ENCODE measurements at regions not wholly inside any gene's neighbourhood (a gene's known extent, or its start where the extent isn't known, plus 50 kb on each side); places are given as distances from the start of the nearest gene placed in this dataset.
A peak's percentile ranks its signal among the peaks of the same experiment; 100 is the strongest.

DNA sequence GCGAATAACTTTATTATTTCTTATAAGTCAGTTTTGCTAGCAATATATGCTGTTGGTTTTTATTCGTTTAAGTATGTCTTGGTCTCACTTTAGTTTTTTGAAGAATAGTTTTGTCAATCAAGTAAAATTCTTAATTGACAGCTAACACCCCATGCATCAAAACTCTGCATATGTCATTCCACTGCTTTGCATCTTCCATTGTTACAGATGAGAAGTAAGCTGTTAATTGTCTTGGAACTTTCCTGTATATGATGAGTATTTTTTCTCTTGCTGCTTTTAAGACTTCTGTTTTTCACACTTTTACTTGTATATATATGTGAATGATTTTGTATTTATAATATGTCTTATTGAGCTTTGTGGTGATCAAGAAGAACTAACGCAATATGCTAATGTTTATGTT lies 1048.4 kb downstream of the CNTNAP5 start:
- Histone ChIP-seq H3K4me1 (no peaks in the 10 kb centered on the region), H3K27ac (no peak overlapping the region), H3K36me3 (no peaks in the 10 kb centered on the region), H3K4me3 (no peak overlapping the region), H3K9me3 (peaks cover 0 to 24% (median 0%) of the 10 kb centered on the region in 4 donors), H3K27me3 (no peaks in the 10 kb centered on the region)
- TF ChIP-seq, protein P1, sequence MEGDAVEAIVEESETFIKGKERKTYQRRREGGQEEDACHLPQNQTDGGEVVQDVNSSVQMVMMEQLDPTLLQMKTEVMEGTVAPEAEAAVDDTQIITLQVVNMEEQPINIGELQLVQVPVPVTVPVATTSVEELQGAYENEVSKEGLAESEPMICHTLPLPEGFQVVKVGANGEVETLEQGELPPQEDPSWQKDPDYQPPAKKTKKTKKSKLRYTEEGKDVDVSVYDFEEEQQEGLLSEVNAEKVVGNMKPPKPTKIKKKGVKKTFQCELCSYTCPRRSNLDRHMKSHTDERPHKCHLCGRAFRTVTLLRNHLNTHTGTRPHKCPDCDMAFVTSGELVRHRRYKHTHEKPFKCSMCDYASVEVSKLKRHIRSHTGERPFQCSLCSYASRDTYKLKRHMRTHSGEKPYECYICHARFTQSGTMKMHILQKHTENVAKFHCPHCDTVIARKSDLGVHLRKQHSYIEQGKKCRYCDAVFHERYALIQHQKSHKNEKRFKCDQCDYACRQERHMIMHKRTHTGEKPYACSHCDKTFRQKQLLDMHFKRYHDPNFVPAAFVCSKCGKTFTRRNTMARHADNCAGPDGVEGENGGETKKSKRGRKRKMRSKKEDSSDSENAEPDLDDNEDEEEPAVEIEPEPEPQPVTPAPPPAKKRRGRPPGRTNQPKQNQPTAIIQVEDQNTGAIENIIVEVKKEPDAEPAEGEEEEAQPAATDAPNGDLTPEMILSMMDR (IDR thresholded peaks at IDR 0.05), result no peak
- no peak for TF ChIP-seq POLR2AphosphoS5 (IDR thresholded peaks at IDR 0.05)
- no peak for TF ChIP-seq POLR2A (IDR thresholded peaks at IDR 0.05)
- TF ChIP-seq EP300 (IDR thresholded peaks at IDR 0.05), result no peak
- 92 to 96% (median 94%) methylated on average over 3 of the region's 3 CpGs for WGBS, 5 donors
- no peak for DNase-seq
- intact Hi-C loops (cut with DNase I; ENCODE audit: low total_unique reads), result no loop called here

DNA sequence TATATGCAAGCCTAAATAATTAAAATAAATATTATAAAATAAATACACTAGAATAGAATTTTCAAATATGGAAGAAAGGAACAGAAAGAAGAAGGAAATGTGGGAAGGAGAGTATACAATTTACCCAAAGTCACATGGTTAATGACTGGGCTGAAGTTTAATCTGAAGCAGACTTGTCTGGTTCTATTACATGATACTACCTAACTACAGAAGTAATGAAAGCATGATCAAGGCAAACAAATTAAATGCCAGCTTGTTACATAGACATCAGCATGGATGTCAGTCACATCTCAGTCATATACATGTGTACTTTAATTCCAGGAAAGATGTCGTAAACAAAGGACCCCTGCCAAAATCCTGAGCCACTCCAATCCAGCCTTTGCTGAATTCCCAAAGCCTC lies 1060.8 kb downstream of the CNTNAP5 start:
- 59 to 79% (median 74%) methylated on average over 1 of the region's 1 CpG for WGBS, 5 donors

DNA sequence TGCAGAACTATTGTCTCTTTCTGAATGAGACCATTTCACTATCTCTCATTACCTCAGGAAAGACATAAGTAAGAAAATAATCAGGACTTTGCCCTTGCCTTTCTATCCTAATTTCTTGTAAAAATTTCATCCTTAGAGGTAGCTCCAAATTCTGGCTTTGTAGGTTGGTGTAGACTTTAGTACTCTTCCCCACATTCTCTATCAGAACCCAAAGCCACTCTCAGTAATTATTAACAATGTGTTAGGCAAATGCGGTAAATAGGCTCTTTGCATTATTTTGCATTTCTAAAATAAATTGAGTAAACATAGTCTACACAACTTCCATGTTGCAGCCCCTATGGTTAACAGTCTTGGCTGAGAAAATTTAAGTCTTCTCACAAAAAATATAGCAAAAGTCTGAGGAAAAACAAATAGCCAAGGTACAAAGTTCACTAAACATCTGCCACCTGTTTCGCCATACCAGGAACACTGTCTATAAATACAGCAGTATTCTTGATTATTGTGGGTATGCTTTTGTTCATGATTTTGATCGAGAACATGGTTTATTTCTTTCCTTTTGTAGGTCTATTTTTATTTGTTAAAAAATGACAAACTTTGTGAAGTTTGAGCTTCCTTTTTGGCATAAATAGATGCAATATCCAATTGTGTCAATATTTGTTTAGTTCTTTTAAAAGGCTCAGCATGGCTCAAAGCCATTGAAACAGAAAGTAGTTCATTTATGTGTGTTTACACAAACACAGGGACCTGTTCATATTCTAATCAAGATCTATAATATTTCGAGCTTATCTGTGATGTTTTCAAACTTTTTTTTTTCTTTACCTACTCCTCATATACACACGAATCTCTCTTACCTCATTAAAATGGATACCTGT lies 1061.5 kb downstream of the CNTNAP5 start:
- Histone ChIP-seq H3K9me3 (no peaks in the 10 kb centered on the region), H3K4me3 (no peak overlapping the region), H3K27me3 (no peaks in the 10 kb centered on the region), H3K4me1 (peaks cover 0 to 6% (median 0%) of the 10 kb centered on the region in 4 donors), H3K27ac (peak overlapping the region in 1 of 5 donors; percentile 33), H3K36me3 (no peaks in the 10 kb centered on the region)
- peak in 1 of 2 donors; percentile 56 for DNase-seq
- WGBS, 5 donors, result 26 to 52% (median 42%) methylated on average over 5 of the region's 5 CpGs
- intact Hi-C loops (cut with DNase I; ENCODE audit: low total_unique reads), result no loop called here
- TF ChIP-seq POLR2AphosphoS5 (IDR thresholded peaks at IDR 0.05) (no peak), POLR2A (IDR thresholded peaks at IDR 0.05) (no peak), EP300 (IDR thresholded peaks at IDR 0.05) (no peak)
- TF ChIP-seq, protein P1 (IDR thresholded peaks at IDR 0.05), result no peak

More for the DNA sequence above, 1060.8 kb downstream of the CNTNAP5 start:
- no peak for TF ChIP-seq POLR2A (IDR thresholded peaks at IDR 0.05)
- no peaks in the 10 kb centered on the region for H3K9me3 ChIP-seq
- intact Hi-C loops (cut with DNase I; ENCODE audit: low total_unique reads), result no loop called here
- H3K4me1 ChIP-seq, result peaks cover 0 to 6% (median 0%) of the 10 kb centered on the region in 4 donors
- DNase-seq, result no peak
- no peak overlapping the region for H3K27ac ChIP-seq
- no peak overlapping the region for H3K4me3 ChIP-seq
- no peaks in the 10 kb centered on the region for H3K36me3 ChIP-seq
- H3K27me3 ChIP-seq, result no peaks in the 10 kb centered on the region

DNA sequence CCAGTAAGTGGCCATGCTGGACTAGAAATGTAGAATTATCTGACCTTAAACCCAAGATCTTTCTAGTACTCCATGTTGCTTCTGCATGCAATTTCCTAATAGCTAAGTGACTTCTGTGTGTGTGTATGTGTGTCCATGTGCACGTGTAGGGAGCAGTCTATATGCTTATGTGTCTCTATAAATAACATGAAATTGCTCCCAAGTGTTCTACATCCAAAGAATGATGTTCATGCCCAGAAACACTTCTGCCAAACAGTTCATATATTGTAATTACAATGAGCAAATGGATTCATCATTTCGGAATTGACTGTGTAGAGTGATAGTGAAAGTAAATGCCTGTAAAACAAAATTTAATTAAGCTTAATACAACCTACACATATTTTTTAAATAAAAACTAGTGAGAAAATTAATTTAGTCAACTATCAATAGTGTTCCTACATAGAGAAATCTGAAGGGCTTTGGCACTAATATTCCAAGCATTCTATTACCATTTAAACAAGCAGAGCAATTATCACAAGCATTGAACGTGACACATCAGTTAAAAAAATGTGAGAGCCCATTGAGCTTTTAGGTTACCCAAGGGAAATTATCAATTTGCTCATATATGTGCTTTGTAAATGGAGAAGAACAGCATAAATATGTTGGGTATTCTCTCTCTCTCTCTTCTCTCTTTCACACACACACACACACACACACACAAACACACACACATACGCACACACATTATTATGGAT lies 1067.4 kb downstream of the CNTNAP5 start:
- no peak overlapping the region for H3K27ac ChIP-seq
- DNase-seq, result no peak
- H3K4me1 ChIP-seq, result peaks cover 0 to 3% (median 0%) of the 10 kb centered on the region in 4 donors
- intact Hi-C loops (cut with DNase I; ENCODE audit: low total_unique reads), result no loop called here
- 72 to 80% (median 79%) methylated on average over 4 of the region's 4 CpGs for WGBS, 5 donors
- no peaks in the 10 kb centered on the region for H3K9me3 ChIP-seq
- no peak overlapping the region for H3K4me3 ChIP-seq
- no peaks in the 10 kb centered on the region for H3K27me3 ChIP-seq
- H3K36me3 ChIP-seq, result no peaks in the 10 kb centered on the region
- TF ChIP-seq POLR2A (IDR thresholded peaks at IDR 0.05) (no peak), POLR2AphosphoS5 (IDR thresholded peaks at IDR 0.05) (no peak)

DNA sequence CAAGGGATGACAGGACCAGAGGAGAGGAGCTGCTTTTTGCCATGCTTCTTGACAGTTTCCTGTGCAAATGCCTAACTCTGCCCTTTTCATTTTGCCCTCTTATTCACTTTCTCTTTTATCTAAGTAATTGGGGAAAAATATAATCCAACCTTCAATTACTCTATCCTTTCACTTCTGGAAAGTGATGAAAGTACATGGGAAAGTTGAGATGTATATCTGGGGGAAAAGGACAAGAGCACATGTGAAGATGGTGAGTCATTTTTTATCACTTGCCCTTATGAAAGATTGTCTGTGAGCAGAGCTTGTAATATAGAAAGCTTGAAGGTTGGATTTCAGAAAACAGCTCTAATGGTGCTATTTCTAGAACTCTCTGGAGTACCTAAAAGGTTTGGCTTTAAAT lies 1070.7 kb downstream of the CNTNAP5 start:
- Histone ChIP-seq H3K4me3 (no peak overlapping the region), H3K36me3 (no peaks in the 10 kb centered on the region), H3K9me3 (no peaks in the 10 kb centered on the region), H3K27ac (no peak overlapping the region), H3K4me1 (no peaks in the 10 kb centered on the region), H3K27me3 (no peaks in the 10 kb centered on the region)
- DNase-seq, result no peak
- no peak for TF ChIP-seq EP300 (IDR thresholded peaks at IDR 0.05)
- no peak for TF ChIP-seq POLR2AphosphoS5 (IDR thresholded peaks at IDR 0.05)
- TF ChIP-seq POLR2A (IDR thresholded peaks at IDR 0.05), result no peak
- TF ChIP-seq, protein P1 (IDR thresholded peaks at IDR 0.05), result no peak
- intact Hi-C loops (cut with DNase I; ENCODE audit: low total_unique reads), result no loop called here

Data from stomach (tissue), 8 donors.